ENCODE measurements at regions not wholly inside any gene's neighbourhood (a gene's known extent, or its start where the extent isn't known, plus 50 kb on each side); places are given as distances from the start of the nearest gene placed in this dataset.

- no peak for TF ChIP-seq FOXP2 (optimal IDR thresholded peaks at IDR 0.05; ENCODE audit: borderline replicate concordance, extremely low read depth, extremely low read length, insufficient read depth)
- no peak for TF ChIP-seq REST (IDR thresholded peaks at IDR 0.05; ENCODE audit: insufficient read depth in 1 of 2, low read depth in 2 of 2, low read length in 2 of 2)
- TF ChIP-seq SIN3A (IDR thresholded peaks at IDR 0.05; ENCODE audit: borderline replicate concordance, insufficient read depth, low read length): no peak
- no peak for TF ChIP-seq POLR2AphosphoS5 (IDR thresholded peaks at IDR 0.05; ENCODE audit: low read depth, low read length)
- no peak for TF ChIP-seq TAF1 (IDR thresholded peaks at IDR 0.05; ENCODE audit: borderline replicate concordance, insufficient read depth, low read length)
Measured at GRCh38 chr18:38052879-38053590, 487.4 kb upstream of the CELF4 start.

GRCh38 chr18:38047820-38048219 is 482.2 kb upstream of the CELF4 start:
- TF ChIP-seq SIN3A (IDR thresholded peaks at IDR 0.05; ENCODE audit: borderline replicate concordance, insufficient read depth, low read length) (no peak), REST (IDR thresholded peaks at IDR 0.05; ENCODE audit: insufficient read depth in 1 of 2, low read depth in 2 of 2, low read length in 2 of 2) (no peak), POLR2AphosphoS5 (IDR thresholded peaks at IDR 0.05; ENCODE audit: low read depth, low read length) (no peak), FOXP2 (optimal IDR thresholded peaks at IDR 0.05; ENCODE audit: borderline replicate concordance, extremely low read depth, extremely low read length, insufficient read depth) (no peak), TAF1 (IDR thresholded peaks at IDR 0.05; ENCODE audit: borderline replicate concordance, insufficient read depth, low read length) (no peak)

- TF ChIP-seq SIN3A (IDR thresholded peaks at IDR 0.05; ENCODE audit: borderline replicate concordance, insufficient read depth, low read length) (no peak), POLR2AphosphoS5 (IDR thresholded peaks at IDR 0.05; ENCODE audit: low read depth, low read length) (no peak), TAF1 (IDR thresholded peaks at IDR 0.05; ENCODE audit: borderline replicate concordance, insufficient read depth, low read length) (no peak)
Measured at GRCh38 chr18:38046651-38047050, 481.1 kb upstream of the CELF4 start.

- TF ChIP-seq SIN3A (IDR thresholded peaks at IDR 0.05; ENCODE audit: borderline replicate concordance, insufficient read depth, low read length) (no peak), REST (IDR thresholded peaks at IDR 0.05; ENCODE audit: insufficient read depth in 1 of 2, low read depth in 2 of 2, low read length in 2 of 2) (no peak), POLR2AphosphoS5 (IDR thresholded peaks at IDR 0.05; ENCODE audit: low read depth, low read length) (no peak), TAF1 (IDR thresholded peaks at IDR 0.05; ENCODE audit: borderline replicate concordance, insufficient read depth, low read length) (no peak), FOXP2 (optimal IDR thresholded peaks at IDR 0.05; ENCODE audit: borderline replicate concordance, extremely low read depth, extremely low read length, insufficient read depth) (no peak)
Measured at GRCh38 chr18:38045845-38046244, 480.2 kb upstream of the CELF4 start.

- no peak for TF ChIP-seq POLR2AphosphoS5 (IDR thresholded peaks at IDR 0.05; ENCODE audit: low read depth, low read length)
- no peak for TF ChIP-seq TAF1 (IDR thresholded peaks at IDR 0.05; ENCODE audit: borderline replicate concordance, insufficient read depth, low read length)
- no peak for TF ChIP-seq REST (IDR thresholded peaks at IDR 0.05; ENCODE audit: insufficient read depth in 1 of 2, low read depth in 2 of 2, low read length in 2 of 2)
- TF ChIP-seq FOXP2 (optimal IDR thresholded peaks at IDR 0.05; ENCODE audit: borderline replicate concordance, extremely low read depth, extremely low read length, insufficient read depth): no peak
- no peak for TF ChIP-seq SIN3A (IDR thresholded peaks at IDR 0.05; ENCODE audit: borderline replicate concordance, insufficient read depth, low read length)
Measured at GRCh38 chr18:38042211-38042890, 476.8 kb upstream of the CELF4 start.

Measured in PFSK-1 (cell line).